HG02840 (cell line): ENCODE measurements at regions not wholly inside any gene's neighbourhood (a gene's known extent, or its start where the extent isn't known, plus 50 kb on each side); places are given as distances from the start of the nearest gene placed in this dataset.

ENCODE experiments used
- ATAC-seq: cut with Tn5 transposase; IDR thresholded peaks from one replicate; pipeline ENCODE4 v1.9.1; 2021; ENCODE audit warnings: mild to moderate bottlenecking, moderate library complexity, moderate number of reproducible peaks; ENCODE audit not compliant: unreplicated experiment, low FRiP score

DNA sequence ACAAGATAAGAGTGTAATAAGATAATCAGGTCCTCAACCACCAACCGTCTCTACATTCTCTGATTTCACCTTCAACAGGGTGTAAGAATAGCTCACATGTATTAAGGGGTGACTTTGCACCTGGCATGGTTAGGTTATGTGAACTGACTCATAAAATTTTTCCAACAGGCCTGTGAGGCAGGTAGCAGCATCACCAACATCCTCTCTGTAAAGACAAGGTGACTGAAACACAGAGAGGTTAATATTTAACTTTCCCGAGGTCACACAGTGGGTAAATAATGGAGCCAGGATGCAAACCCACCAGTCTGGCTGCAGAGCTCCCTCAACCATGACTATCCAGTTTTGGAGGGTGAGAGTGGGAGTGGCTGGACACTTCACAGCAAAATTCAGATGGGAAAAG is 317.2 kb downstream of the C16orf95 start:
- no peak for ATAC-seq

DNA sequence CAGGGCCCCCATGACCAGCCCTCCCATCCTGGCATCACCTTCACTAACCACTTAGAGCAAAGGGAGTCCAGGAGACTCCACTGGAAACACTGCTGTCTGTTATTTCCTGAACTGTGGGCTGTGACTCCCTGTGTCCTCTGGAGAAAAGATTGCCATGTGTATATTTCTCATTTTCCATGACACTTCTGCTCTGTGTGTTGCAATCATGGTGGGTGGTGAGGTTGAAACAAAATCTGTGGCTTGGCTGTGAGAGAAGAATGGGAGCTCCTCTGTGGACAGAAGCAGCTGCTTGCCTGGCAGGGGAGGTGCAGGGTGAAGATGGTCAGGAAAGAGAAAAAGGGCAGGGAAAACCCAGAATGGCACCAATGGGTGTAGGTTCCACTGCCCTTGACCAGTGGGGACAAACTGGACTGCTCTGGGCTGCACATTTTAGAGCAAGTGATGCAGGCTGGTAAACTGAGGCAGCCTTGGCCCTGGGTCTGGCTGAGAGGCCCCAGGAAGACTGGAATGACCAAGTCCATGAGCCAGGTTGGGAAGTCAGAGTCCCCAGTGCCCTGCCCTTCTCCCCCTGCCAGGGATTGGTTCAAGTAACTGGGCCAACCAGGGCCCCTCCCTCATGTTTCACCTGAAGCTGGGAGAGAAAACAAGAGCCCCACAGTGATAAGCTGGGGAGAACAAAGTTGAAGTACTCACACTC is 314.3 kb downstream of the C16orf95 start:
- no peak for ATAC-seq

DNA sequence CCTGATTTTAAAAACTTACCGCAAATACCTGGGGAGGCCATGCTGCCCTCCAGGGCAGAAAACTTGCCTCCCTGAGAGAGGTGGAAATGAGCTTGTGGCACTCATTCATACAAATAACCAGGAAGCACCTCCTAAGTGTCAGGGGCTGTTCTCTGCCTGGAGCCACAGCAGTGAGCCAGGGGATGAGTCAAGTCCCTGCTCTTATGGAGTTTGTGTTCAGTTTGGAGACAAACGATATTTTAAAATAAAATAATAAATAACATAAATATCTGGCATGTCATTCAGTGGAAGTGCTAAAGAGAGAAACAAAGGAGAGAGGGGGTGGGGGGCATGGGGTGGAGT is 313.8 kb downstream of the C16orf95 start:
- no peak for ATAC-seq

DNA sequence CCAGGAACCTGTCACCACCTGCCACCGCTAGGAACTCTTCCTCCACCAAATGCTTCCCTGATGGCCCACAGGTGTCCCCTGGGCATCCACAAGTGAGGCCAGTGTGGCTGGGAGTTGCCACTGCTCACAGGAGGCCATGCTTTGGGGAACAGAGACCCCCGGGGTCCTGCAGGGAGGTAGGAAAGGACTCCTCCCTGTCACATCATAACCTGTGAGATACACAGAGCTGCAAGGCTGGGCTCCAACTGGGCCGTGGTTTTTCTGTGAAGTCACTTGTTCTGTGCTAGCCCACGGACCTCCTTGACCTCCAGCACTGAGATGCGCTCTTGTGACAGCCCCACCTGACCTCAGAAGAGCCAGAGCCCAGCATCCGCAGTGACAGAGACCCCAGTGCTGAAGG is 311.2 kb downstream of the C16orf95 start:
- no peak for ATAC-seq

DNA sequence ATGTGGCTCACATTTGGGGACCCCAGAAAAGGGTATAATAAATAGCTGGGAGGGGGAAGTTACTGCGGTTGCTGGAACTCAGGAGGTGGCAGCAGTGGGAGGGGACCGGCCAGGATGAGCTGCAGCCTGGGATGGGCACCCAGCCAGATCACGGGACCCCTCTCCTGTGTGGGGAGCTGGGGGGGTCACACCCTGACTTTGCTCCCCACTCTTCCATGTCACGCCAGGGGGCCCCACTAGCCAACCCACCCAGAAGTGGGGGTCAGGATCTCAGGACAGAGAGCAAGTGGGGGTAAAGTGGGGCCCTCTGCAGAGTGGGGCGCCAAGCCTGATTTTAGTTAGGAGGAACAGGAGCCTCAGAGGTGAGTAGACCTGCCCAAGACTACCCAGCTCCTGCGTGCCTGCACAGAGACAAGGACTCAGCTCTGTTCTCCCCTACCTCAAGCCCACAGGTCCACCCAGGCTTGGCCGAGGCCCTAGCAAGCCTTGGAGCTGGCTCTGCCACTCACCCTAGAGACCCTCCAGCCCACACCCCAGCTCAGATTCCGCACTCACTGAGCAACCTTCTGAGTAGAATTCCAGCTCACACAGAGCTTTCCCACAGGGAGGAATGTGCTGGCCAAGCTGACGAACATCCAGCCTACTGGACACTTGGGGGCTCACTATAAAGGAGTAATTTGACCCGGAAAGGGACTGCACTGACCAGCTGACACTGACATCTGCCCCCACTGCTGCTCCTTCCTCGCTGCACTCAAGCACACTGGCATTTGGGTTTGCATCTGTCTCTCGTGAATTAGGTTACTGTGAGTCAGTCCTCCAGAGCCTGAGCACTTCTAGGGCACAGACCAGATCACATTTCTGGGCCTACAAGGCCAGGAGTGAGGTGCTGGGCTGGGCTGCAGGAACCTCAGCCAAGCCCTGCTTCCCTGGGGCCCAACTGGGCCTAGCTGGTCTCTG is 310.1 kb downstream of the C16orf95 start:
- no peak for ATAC-seq

DNA sequence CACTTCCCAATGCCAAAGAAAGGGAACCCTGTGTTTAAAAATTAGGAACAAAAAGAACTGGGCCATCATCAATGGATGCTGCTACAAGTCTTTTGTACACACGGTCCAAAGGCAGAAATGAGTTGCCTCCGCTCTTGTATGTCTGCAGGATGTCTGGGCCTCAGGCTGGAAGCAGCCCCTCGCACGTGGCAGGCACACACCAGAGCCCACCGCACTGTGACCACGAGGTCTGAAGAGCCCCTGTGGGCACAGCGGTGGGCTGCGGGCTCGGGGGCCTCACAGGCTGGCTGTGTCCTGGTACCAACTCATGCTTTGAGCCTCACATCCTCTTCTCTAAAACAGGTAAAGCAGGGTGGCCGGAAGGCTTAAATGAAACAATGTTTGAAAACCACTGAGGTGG is 309.3 kb downstream of the C16orf95 start:
- ATAC-seq, result no peak

DNA sequence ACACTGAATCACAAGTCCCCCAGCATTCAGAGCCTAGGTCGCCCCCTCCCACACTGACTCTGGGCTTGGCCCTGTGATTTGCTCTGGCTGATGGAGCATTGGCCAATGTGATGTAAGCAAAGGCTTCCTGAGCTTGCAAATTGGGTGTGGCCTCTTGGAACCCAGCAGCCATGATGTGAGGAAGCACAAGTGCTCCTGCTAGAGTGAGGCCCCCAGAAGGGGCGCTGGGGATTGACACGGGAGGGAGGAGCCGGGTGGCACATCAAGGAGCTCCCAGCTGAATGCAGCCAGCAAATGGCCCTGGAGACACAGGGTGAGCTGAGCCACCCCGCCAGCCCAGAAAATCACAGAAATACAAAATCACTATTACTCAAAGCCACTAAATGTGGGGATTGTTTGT is 308.5 kb downstream of the C16orf95 start:
- no peak for ATAC-seq

DNA sequence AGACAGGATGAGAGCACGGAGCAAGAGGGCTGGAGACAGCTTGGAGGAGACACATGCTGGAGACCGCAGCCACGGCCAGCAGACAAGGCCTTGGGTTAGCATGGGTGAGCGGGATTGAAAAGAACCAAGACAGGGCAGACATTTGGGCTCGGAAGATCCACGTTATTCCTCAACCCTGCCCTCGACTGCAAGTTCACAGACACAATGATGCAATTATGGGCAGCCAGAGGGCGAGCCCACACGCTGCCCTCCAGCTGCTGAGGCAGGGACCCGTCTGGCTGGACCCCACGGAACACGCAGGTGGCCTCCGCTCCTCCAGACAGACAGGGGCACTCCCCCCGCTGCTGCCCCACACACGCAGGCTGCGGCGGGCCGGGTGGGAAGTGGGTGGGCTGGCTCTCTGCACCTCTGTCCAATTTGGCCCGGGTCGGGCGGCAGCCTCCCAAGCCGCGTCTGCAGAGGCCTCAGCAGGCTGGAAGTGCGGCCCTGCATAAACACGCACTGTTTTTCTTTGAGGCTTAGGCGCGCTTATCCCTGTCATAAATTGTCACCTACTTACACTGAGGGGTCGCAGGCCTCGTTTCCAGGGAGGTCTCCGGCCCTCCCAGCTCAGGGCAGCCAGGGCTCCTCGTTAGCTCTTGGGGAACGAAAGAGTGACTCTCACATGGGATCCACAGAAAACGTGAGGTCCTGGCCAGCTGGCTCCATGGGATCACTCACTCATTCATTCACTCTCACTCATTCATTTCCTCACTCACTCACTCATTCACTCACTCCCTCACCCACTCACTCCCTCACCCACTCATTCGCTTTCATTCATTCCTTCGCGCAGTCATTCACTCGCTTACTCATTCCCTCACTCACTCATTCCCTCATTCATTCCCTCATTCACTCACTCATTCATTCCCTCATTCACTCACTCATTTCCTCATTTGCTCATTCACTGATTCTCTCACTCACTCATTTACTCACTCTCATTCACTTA is 303.9 kb downstream of the C16orf95 start:
- ATAC-seq, result no peak

DNA sequence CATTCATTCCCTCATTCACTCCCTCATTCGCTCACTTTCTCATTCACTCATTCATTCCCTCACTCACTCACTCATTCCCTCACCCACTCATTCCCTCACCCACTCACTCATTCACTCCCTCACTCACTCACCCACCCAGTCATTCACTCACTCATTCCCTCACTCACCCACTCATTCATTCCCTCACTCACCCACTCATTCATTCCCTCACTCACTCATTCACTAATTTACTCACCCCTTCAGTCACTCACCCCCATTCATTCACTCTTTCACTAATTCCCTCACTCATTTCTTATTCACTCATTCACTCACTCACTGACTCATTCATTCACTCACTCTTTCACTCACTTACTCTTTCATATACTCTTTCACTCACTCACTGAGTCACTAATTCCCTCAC is 303.1 kb downstream of the C16orf95 start:
- ATAC-seq, result no peak

DNA sequence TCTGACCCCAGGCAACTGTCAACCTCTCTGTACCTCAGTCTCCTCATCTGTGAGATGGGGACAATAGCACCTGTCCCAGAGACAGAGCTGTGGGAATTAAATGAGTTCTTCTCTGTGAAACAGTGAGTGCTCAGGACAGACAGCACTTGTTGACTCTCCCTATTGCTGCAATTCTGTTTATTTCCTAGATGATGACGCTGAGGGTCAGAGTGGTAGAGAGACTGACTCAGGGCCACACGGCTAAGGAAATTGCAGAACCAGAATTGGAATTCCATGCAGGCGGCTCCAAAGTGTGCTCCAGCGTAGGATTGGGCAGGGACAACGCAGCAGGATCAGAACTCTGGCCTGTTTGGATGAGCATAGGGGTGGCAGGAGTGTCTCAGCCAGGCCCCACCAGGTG is 302.2 kb downstream of the C16orf95 start:
- no peak for ATAC-seq

DNA sequence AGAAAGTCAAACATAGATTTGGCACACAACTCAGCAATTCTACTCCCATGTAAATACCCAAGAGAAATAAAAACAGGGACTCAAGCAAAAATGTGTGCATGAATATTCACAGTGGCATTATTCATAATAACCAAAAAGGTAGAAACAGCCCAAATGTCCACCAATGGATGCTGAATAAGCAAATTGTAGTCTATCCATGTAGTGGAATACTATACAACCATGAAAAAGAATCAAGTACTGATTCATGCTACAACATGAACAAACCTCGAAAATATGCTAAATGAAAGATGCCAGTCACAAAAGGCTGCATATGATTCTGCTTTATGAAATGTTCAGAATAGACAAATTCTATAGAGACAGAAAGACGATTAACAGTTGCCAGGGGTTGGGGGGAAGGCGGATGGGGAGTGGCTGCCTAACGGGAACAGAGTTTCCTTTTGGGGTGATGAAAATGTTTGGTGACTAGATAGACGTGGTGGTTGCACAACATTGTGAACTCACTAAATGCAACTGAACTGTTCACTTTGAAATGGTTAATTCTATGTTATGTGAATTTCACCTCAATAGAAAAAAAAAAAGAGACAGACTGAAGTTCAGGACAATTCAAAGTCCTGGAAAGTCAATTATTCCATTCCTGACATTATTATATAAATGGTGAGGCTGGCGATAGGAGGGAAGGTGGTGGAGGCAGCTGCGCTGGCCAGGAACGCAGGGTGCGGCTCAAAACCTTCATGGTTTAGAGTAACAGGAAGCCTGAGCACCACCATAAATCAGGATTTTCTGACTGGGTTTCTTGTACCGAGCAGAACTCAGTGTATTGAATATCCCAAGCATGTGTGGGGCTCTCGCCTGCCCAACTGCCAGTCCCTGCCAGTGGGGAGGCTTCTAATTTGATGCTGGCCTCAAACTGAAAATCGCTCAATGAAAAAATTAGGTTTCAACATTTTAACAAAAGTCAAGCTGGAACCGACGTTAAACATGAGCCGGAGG is 300.9 kb downstream of the C16orf95 start:
- ATAC-seq, result no peak

DNA sequence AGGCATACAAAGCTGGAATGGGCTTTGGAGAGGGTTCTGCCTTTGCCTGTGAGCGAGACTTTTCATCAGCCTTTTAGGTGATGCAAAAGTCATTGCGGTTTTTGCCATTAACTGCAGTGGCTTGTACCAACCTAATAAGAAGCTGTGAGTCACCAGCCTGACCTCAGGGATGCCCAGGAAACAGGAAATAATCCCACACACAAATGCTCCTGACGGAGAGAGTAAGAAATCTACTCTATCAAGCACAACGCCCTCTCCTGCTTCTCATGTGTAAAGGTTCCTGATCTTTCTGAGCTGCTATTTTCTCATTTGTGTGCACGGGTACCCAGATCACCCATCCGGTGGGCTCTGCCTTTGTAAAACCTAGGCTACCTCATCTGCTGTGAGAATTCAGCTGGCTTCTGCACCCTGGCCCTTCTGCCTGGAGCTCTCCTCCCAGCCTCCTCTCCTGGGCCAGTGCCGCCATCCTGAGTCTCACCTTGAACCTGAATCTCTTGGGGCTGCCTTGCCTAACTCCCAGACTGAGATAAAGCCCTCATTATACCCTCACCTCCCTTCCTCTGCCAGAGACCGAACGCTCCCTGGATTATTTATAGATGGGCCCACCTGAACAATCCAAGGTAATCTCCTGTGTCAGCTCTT is 299.7 kb downstream of the C16orf95 start:
- ATAC-seq, result no peak

DNA sequence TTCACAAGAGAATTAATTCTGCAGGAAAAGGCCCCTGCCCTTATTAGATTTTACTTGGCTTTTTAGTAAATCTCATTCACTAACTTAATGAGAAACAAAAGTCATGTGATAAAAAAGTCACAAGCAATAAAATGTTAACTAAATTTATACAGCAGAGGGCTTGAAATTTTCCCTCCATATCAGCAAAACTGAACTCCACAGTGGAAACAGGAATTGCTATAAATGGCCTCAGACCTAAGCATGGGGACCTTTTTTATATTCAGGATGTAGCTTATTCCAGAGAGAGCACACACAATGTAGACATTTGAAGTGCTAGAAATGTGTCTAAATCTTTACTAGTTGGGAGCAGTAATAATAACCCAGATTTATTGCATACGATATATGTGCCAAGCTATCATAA is 291.5 kb downstream of the C16orf95 start:
- ATAC-seq, result no peak

DNA sequence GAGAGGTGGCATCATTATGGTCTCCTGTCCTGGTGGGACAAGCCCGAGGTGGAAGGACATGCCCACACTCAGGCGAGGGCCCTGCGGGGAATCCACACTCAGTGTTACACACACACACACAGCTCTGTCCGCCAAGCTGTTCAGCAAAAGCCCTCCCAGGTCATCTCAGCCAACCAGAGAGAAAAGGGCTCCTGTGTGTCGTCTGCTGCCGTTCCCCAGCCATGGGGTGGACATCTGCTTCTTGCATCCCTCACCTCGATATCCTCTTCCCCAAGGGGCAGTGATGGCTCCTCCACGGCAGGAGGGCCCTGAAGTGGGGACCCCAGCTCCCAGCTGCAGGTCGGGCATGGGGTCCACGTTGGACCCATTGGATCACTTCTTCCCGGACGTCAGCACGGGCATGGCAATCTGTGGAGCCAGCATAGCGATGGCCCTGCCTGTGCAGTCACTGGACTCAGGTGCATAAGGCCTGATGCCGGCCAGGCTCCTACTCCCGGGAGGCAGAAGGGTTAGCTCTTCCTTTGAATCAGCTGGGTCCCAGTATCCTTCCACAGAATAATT is 290.1 kb downstream of the C16orf95 start:
- ATAC-seq, result no peak

DNA sequence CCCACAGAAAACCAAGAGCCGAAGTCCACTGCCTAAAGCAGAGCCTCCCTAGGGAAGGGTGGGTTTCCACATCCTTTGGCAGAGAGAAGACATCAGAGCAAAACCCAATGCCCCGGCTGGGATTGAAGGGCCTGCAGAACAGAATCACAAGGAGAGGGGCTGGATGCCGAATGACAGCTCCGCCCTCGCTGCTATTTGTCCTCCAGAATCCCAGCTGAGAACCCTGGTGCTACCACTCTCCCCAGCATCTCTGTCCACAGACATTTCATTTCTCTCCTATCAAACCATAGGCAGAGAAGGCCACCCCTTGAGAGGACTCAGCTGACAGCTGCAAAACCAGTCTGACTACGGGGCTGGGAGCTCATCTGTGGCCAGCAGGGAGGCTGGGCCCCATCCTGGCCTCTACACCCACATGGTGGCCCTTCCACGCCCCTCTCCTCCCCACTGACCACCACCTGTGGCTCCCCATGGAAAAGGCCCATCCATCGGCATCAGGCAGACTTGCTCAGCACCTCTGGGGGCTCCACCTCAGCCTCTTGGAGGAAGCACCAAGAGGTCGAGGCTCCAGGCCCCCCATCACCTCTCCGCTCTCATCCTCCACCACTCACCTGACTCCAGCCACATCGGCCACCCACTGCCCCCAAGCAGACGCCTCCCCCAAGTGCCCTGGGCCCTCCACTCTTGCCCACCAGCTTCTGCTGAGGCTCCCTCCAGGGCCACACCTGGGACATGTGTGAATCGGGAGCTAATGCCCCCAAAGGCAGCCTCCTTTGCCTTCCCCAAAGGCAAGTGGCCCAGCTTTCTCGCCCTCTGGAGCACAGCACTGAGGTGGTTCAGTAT is 288.5 kb downstream of the C16orf95 start:
- ATAC-seq, result no peak

DNA sequence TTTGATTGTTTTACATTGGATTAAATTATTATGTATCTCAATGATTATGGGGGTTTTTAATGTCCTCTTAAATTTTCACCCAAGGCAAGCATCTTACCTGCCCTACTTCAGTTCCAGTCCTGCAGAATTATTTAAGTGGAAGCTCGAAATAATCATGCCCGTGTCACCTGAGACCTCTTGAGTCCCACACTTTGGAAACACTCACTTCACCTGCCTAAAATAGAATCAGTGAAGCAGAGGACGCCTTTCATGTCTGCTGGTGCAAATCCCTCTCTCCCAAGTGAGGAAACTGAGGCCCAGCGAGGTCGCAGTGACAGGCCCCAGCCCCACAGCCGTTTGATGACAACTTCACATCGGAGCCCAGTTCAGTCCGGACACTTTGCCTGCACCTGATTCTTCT is 284.6 kb downstream of the C16orf95 start:
- no peak for ATAC-seq

DNA sequence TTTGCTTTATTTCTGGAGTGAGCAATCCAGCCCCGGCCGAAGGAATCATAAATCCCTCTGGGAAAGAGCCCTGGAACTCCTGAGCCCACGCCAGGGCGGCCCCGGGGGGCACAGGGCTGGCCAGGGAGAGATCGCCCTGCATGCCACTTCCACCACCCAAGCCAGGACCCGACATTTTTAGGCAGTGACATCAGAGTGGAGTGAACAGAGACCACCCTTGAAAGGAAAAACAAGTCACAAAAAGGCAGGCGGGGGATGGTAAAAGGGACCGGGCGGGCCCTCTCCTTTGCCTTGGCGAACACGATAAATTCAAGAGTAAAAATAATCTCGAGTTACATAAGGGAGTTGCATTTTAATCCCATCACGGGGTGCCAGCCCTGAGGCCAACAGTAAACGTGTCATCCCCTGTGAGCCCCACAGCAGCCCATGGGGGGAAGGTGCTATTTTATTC is 284.1 kb downstream of the C16orf95 start:
- ATAC-seq, result no peak
